ENCODE measurements at regions not wholly inside any gene's neighbourhood (a gene's known extent, or its start where the extent isn't known, plus 50 kb on each side); places are given as distances from the start of the nearest gene placed in this dataset.

- DNase-seq (ENCODE audit: low read depth), result no peak
Observed at GRCh38 chr1:13878021-13878420, 178.0 kb downstream of the PRDM2 start.

- no peak for DNase-seq (ENCODE audit: low read depth)
Observed at GRCh38 chr1:13878451-13878850, 178.5 kb downstream of the PRDM2 start.

- DNase-seq (ENCODE audit: low read depth), result no peak
Observed at GRCh38 chr1:13881385-13882088, 181.5 kb downstream of the PRDM2 start.

- DNase-seq (ENCODE audit: low read depth), result no peak
Observed at GRCh38 chr1:13888351-13888986, 188.5 kb downstream of the PRDM2 start.

- no peak for DNase-seq (ENCODE audit: low read depth)
Observed at GRCh38 chr1:13889495-13889894, 189.5 kb downstream of the PRDM2 start.

- no peak for DNase-seq (ENCODE audit: low read depth)
Observed at GRCh38 chr1:13890766-13891165, 190.8 kb downstream of the PRDM2 start.

- DNase-seq (ENCODE audit: low read depth), result no peak
Observed at GRCh38 chr1:13892198-13892597, 192.2 kb downstream of the PRDM2 start.

- no peak for DNase-seq (ENCODE audit: low read depth)
Observed at GRCh38 chr1:13892671-13893325, 192.8 kb downstream of the PRDM2 start.

- no peak for DNase-seq (ENCODE audit: low read depth)
Observed at GRCh38 chr1:13893409-13893821, 193.4 kb downstream of the PRDM2 start.

GRCh38 chr1:13896932-13897331, 196.9 kb downstream of the PRDM2 start:
- DNase-seq (ENCODE audit: low read depth), result no peak

- DNase-seq (ENCODE audit: low read depth), result no peak
Observed at GRCh38 chr1:13898406-13898805, 198.4 kb downstream of the PRDM2 start.

GRCh38 chr1:13899856-13900255, 199.9 kb downstream of the PRDM2 start:
- no peak for DNase-seq (ENCODE audit: low read depth)

GRCh38 chr1:13900583-13900982, 200.6 kb downstream of the PRDM2 start:
- no peak for DNase-seq (ENCODE audit: low read depth)

- no peak for DNase-seq (ENCODE audit: low read depth)
Observed at GRCh38 chr1:13901039-13901438, 201.1 kb downstream of the PRDM2 start.

GRCh38 chr1:13901597-13901996, 201.6 kb downstream of the PRDM2 start:
- no peak for DNase-seq (ENCODE audit: low read depth)

- no peak for DNase-seq (ENCODE audit: low read depth)
Observed at GRCh38 chr1:13908128-13908527, 208.1 kb downstream of the PRDM2 start.

- DNase-seq (ENCODE audit: low read depth), result no peak
Observed at GRCh38 chr1:13911697-13912619, 212.0 kb downstream of the PRDM2 start.

GRCh38 chr1:13913396-13913795, 213.4 kb downstream of the PRDM2 start:
- no peak for DNase-seq (ENCODE audit: low read depth)

- DNase-seq (ENCODE audit: low read depth), result no peak
Observed at GRCh38 chr1:13916530-13916929, 216.5 kb downstream of the PRDM2 start.

GRCh38 chr1:13917607-13918006, 217.6 kb downstream of the PRDM2 start:
- DNase-seq (ENCODE audit: low read depth), result no peak

- DNase-seq (ENCODE audit: low read depth), result no peak
Observed at GRCh38 chr1:13918862-13919261, 218.9 kb downstream of the PRDM2 start.

GRCh38 chr1:13921190-13921589, 221.2 kb downstream of the PRDM2 start:
- DNase-seq (ENCODE audit: low read depth), result no peak

Measured in amniotic epithelial cell (primary cell).